ENCODE measurements at regions not wholly inside any gene's neighbourhood (a gene's known extent, or its start where the extent isn't known, plus 50 kb on each side); places are given as distances from the start of the nearest gene placed in this dataset.
A peak's percentile ranks its signal among the peaks of the same experiment; 100 is the strongest.

DNA sequence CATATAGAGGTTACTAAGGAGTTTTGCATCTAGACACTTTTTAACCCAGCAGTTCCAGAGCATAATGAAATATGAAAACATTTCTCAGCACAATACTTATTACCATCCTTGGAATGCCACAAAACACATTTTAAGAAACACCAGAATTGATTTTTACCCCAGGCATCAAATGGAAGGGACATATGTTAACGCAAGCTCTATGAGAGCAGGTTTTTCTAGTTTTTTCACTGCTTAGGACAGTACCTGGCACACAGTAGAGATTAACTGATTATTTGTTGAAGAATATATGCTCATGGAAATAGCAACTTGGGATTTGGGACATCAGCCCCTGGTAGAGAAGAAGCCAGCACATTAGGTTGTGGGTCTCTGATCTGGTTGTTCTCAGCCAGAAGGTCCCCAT, 67.0 kb upstream of the ARID5B start:
- Histone ChIP-seq H3K9me2 (ENCODE audit: low read depth, low read length) (no peaks in the 10 kb centered on the region), H3K27me3 (ENCODE audit: insufficient read depth, low read length) (no peaks in the 10 kb centered on the region), H3K4me3 (ENCODE audit: low read depth, low read length, poor library complexity, severe bottlenecking) (no peak overlapping the region), H3K9me3 (ENCODE audit: low read length) (no peaks in the 10 kb centered on the region), H3K36me3 (ENCODE audit: insufficient read depth, low read length) (no peaks in the 10 kb centered on the region), H2AFZ (ENCODE audit: low read length) (no peak overlapping the region), H3F3A (ENCODE audit: insufficient read depth, low read length) (no peaks in the 10 kb centered on the region), H3K9ac (ENCODE audit: low read length) (no peak overlapping the region), H3K4me1 (ENCODE audit: insufficient read depth, low read length, severe bottlenecking) (peaks cover 8% of the 10 kb centered on the region), H3K4me2 (ENCODE audit: low read length) (no peak overlapping the region), H3K79me2 (ENCODE audit: insufficient read depth, low read length) (no peaks in the 10 kb centered on the region), H3K27ac (ENCODE audit: low read depth, low read length, poor library complexity, severe bottlenecking) (no peak overlapping the region), H4K20me1 (ENCODE audit: insufficient read depth, low read length) (no peaks in the 10 kb centered on the region)
- TF ChIP-seq EZH2 (IDR thresholded peaks at IDR 0.05; ENCODE audit: borderline replicate concordance, low read length) (no peak), CTCF (IDR thresholded peaks at IDR 0.05; ENCODE audit: low read length) (no peak)

DNA sequence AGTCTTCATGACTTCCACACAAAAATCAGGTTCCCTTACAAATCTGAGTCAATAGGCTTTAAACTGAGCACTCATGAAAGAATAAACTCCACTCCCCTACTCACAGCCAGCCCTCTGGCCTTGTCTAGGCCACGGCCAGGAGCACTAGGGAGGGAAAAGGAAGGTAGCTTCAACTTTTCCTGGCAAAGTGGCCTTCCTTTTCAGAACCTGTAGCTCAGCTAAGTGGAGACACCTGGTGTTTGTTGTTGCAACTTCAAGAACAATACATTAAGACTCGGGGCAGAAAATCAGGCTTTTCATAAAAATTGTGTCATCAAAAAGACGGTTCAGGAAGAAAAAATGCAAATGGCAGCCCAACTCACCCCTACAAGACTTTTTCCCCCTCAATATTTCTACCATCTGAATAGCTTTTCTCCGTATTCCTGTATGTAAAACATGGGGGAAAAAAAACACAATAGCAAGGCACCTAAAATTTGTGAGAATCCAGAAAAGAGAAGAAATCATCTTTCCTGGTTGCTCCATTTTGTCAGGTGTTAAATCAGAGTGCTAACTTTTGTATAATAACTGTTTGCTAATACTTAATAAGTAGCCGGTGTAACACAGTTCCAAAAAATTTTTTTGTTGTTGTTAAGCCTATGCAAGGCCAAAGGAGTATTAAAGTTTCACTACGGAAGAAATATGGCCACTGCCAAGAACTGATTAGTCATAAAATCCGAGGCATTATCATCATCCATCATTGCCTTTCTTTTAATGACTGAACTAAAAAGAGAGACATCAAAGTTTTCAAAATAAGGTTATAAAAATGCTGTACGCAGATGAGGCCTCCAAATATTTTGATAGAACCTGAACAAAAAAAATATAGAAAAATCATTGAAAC, 66.2 kb upstream of the ARID5B start:
- Histone ChIP-seq H3K79me2 (ENCODE audit: insufficient read depth, low read length) (no peaks in the 10 kb centered on the region), H3F3A (ENCODE audit: insufficient read depth, low read length) (no peaks in the 10 kb centered on the region), H4K20me1 (ENCODE audit: insufficient read depth, low read length) (no peaks in the 10 kb centered on the region), H3K9ac (ENCODE audit: low read length) (no peak overlapping the region), H3K9me3 (ENCODE audit: low read length) (no peaks in the 10 kb centered on the region), H3K27me3 (ENCODE audit: insufficient read depth, low read length) (no peaks in the 10 kb centered on the region), H2AFZ (ENCODE audit: low read length) (peak overlapping the region; percentile 90; the same call in 1 of the 2 replicates), H3K36me3 (ENCODE audit: insufficient read depth, low read length) (no peaks in the 10 kb centered on the region), H3K27ac (ENCODE audit: low read depth, low read length, poor library complexity, severe bottlenecking) (no peak overlapping the region), H3K9me2 (ENCODE audit: low read depth, low read length) (no peaks in the 10 kb centered on the region), H3K4me1 (ENCODE audit: insufficient read depth, low read length, severe bottlenecking) (peaks cover 8% of the 10 kb centered on the region), H3K4me3 (ENCODE audit: low read depth, low read length, poor library complexity, severe bottlenecking) (no peak overlapping the region), H3K4me2 (ENCODE audit: low read length) (no peak overlapping the region)
- TF ChIP-seq CTCF (IDR thresholded peaks at IDR 0.05; ENCODE audit: low read length) (peak; percentile 47; the same call in 1 of the 2 replicates), EZH2 (IDR thresholded peaks at IDR 0.05; ENCODE audit: borderline replicate concordance, low read length) (no peak)

- H3K27me3 ChIP-seq (ENCODE audit: insufficient read depth, low read length) = no peaks in the 10 kb centered on the region
- no peak overlapping the region for H3K4me2 ChIP-seq (ENCODE audit: low read length)
- no peak overlapping the region for H3K9ac ChIP-seq (ENCODE audit: low read length)
- 0 out of 2 replicates have a peak overlapping the region, but pooled peaks have one; percentile 37 for H2AFZ ChIP-seq (ENCODE audit: low read length)
- no peaks in the 10 kb centered on the region for H3K9me3 ChIP-seq (ENCODE audit: low read length)
- H3K4me1 ChIP-seq (ENCODE audit: insufficient read depth, low read length, severe bottlenecking) = peaks cover 8% of the 10 kb centered on the region
- no peak overlapping the region for H3K27ac ChIP-seq (ENCODE audit: low read depth, low read length, poor library complexity, severe bottlenecking)
- no peaks in the 10 kb centered on the region for H3K36me3 ChIP-seq (ENCODE audit: insufficient read depth, low read length)
- H3K9me2 ChIP-seq (ENCODE audit: low read depth, low read length) = no peaks in the 10 kb centered on the region
- H3F3A ChIP-seq (ENCODE audit: insufficient read depth, low read length) = no peaks in the 10 kb centered on the region
- no peaks in the 10 kb centered on the region for H3K79me2 ChIP-seq (ENCODE audit: insufficient read depth, low read length)
- H3K4me3 ChIP-seq (ENCODE audit: low read depth, low read length, poor library complexity, severe bottlenecking) = no peak overlapping the region
- no peak for TF ChIP-seq EZH2 (IDR thresholded peaks at IDR 0.05; ENCODE audit: borderline replicate concordance, low read length)
- H4K20me1 ChIP-seq (ENCODE audit: insufficient read depth, low read length) = no peaks in the 10 kb centered on the region
Measured at GRCh38 chr10:61835946-61836887, 65.3 kb upstream of the ARID5B start.
